WTC11 (cell line): ENCODE measurements at regions not wholly inside any gene's neighbourhood (a gene's known extent, or its start where the extent isn't known, plus 50 kb on each side); places are given as distances from the start of the nearest gene placed in this dataset.

Experiments
- ATAC-seq: fragments of 200-7000 bp; cut with Tn5 transposase; 2 replicates; pipeline ENCODE4 v1.10.0; 2021; ENCODE audit warnings: mild to moderate bottlenecking, moderate library complexity
- CTCF ChIA-PET: fragments of 300-600 bp; sonication (Branson Sonifier 250); formaldehyde crosslinking; loops from one replicate; lab custom pipeline; 2021; ENCODE audit warnings: antibody characterized with exemption; lab: Charles Lee
- POLR2A ChIA-PET: fragments of 350-600 bp; sonication (Branson Sonifier 250); formaldehyde crosslinking; loops from one replicate; lab custom pipeline; 2021; ENCODE audit warnings: antibody characterized with exemption; lab: Charles Lee
- DNase-seq: peaks from one replicate; pipeline ENCODE4 v3.0.0; 2021; ENCODE audit warnings: low spot score
- H3K27ac Mint-ChIP-seq: 2 replicates; pipeline ENCODE4 v1.8.0; 2021; ENCODE audit warnings: mixed read lengths
- H3K27me3 Mint-ChIP-seq: 2 replicates; pipeline ENCODE4 v1.8.0; 2021; ENCODE audit warnings: low read depth, mild to moderate bottlenecking, moderate library complexity, mixed read lengths
- H3K36me3 Mint-ChIP-seq: 2 replicates; pipeline ENCODE4 v1.8.0; 2021; ENCODE audit warnings: mixed read lengths
- H3K4me1 Mint-ChIP-seq: 2 replicates; pipeline ENCODE4 v1.8.0; 2022; ENCODE audit warnings: mixed read lengths
- H3K4me3 Mint-ChIP-seq: 2 replicates; pipeline ENCODE4 v1.8.0; 2021; ENCODE audit warnings: mild to moderate bottlenecking, moderate library complexity, mixed read lengths
- H3K9me3 Mint-ChIP-seq: 2 replicates; pipeline ENCODE4 v1.8.0; 2021; ENCODE audit warnings: mixed read lengths
- CREM ChIP-seq: sonication (generic); formaldehyde crosslinking; IDR thresholded peaks from 2 replicates; pipeline ENCODE4 v1.8.1; 2022; ENCODE audit warnings: mild to moderate bottlenecking, missing genetic modification reagents, moderate library complexity
- FOXK1 ChIP-seq: sonication (generic); formaldehyde crosslinking; IDR thresholded peaks from 2 replicates; pipeline ENCODE4 v1.8.0; 2022; ENCODE audit warnings: mild to moderate bottlenecking, moderate library complexity, missing genetic modification reagents
- FOXP1 ChIP-seq: sonication (generic); formaldehyde crosslinking; IDR thresholded peaks from 2 replicates; pipeline ENCODE4 v1.8.0; 2022; ENCODE audit warnings: missing genetic modification reagents, mild to moderate bottlenecking, moderate library complexity, borderline replicate concordance
- GABPB1 ChIP-seq: sonication (generic); formaldehyde crosslinking; IDR thresholded peaks from 2 replicates; pipeline ENCODE4 v1.8.1; 2023; ENCODE audit warnings: mild to moderate bottlenecking, missing genetic modification reagents
- IRF2 ChIP-seq: sonication (generic); formaldehyde crosslinking; IDR thresholded peaks from 2 replicates; pipeline ENCODE4 v1.8.0; 2022; ENCODE audit warnings: low read depth, missing genetic modification reagents, borderline replicate concordance
- JUN ChIP-seq: sonication (generic); formaldehyde crosslinking; IDR thresholded peaks from 2 replicates; pipeline ENCODE4 v1.8.0; 2023; ENCODE audit warnings: mild to moderate bottlenecking, missing genetic modification reagents
- KAT7 ChIP-seq: sonication (generic); formaldehyde crosslinking; IDR thresholded peaks from 2 replicates; pipeline ENCODE4 v1.8.1; 2023; ENCODE audit warnings: missing genetic modification reagents, mild to moderate bottlenecking, borderline replicate concordance
- NFYB ChIP-seq: sonication (generic); formaldehyde crosslinking; conservative IDR thresholded peaks from 2 replicates; pipeline ENCODE4 v1.8.0; 2022; ENCODE audit warnings: low read depth, missing genetic modification reagents
- NR2C2 ChIP-seq: sonication (generic); formaldehyde crosslinking; IDR thresholded peaks from 2 replicates; pipeline ENCODE4 v1.8.0; 2022; ENCODE audit warnings: mild to moderate bottlenecking, missing genetic modification reagents
- RELA ChIP-seq: sonication (generic); formaldehyde crosslinking; IDR thresholded peaks from 2 replicates; pipeline ENCODE4 v1.8.1; 2022; ENCODE audit warnings: missing genetic modification reagents, mild to moderate bottlenecking, borderline replicate concordance
- RORB ChIP-seq: fragments of 250-450 bp; sonication (Bioruptor Pico); IDR thresholded peaks from 2 replicates; pipeline ENCODE4 v1.9.0; 2021; ENCODE audit warnings: mild to moderate bottlenecking
- TCF7 ChIP-seq: sonication (generic); formaldehyde crosslinking; IDR thresholded peaks from 2 replicates; pipeline ENCODE4 v1.8.0; 2022; ENCODE audit warnings: mild to moderate bottlenecking, low read depth, missing genetic modification reagents, moderate library complexity
- TP53 ChIP-seq: sonication (generic); formaldehyde crosslinking; IDR thresholded peaks from 2 replicates; pipeline ENCODE4 v1.8.1; 2023; ENCODE audit warnings: mild to moderate bottlenecking, missing genetic modification reagents
- ZNF138 ChIP-seq: sonication (generic); formaldehyde crosslinking; conservative IDR thresholded peaks from 2 replicates; pipeline ENCODE4 v1.8.1; 2022; ENCODE audit warnings: mild to moderate bottlenecking, moderate library complexity, missing genetic modification reagents
- ZNF263 ChIP-seq: sonication (generic); formaldehyde crosslinking; IDR thresholded peaks from 2 replicates; pipeline ENCODE4 v1.8.1; 2022; ENCODE audit warnings: low read depth, mild to moderate bottlenecking, moderate library complexity, missing genetic modification reagents
- ZNF396 ChIP-seq: fragments of 250-450 bp; sonication (Bioruptor Pico); IDR thresholded peaks from 2 replicates; pipeline ENCODE4 v1.8.0; 2021; ENCODE audit warnings: mild to moderate bottlenecking, moderate library complexity, borderline replicate concordance
- TF ChIP-seq, protein P1 (sequence below): sonication (generic); formaldehyde crosslinking; IDR thresholded peaks from 2 replicates; pipeline ENCODE4 v1.8.0; 2023; ENCODE audit warnings: missing genetic modification reagents
- TF ChIP-seq, protein P2 (sequence below): sonication (generic); formaldehyde crosslinking; IDR thresholded peaks from 2 replicates; pipeline ENCODE4 v1.8.0; 2022; ENCODE audit warnings: mild to moderate bottlenecking, missing genetic modification reagents
- TF ChIP-seq, protein P3 (sequence below): sonication (generic); formaldehyde crosslinking; IDR thresholded peaks from 2 replicates; pipeline ENCODE4 v1.8.1; 2022; ENCODE audit warnings: low read depth, mild to moderate bottlenecking, moderate library complexity, missing genetic modification reagents, borderline replicate concordance
- TF ChIP-seq, protein P4 (sequence below): fragments of 250-450 bp; sonication (Bioruptor Pico); conservative IDR thresholded peaks from 2 replicates; pipeline ENCODE4 v1.9.0; 2021; ENCODE audit warnings: mild to moderate bottlenecking
- TF ChIP-seq, protein P5 (sequence below): sonication (generic); formaldehyde crosslinking; IDR thresholded peaks from 2 replicates; pipeline ENCODE4 v1.8.1; 2023; ENCODE audit warnings: mild to moderate bottlenecking, missing genetic modification reagents, moderate library complexity
- TF ChIP-seq, protein P6 (sequence below): sonication (generic); formaldehyde crosslinking; IDR thresholded peaks from 2 replicates; pipeline ENCODE4 v1.8.0; 2022; ENCODE audit warnings: mild to moderate bottlenecking, missing genetic modification reagents
- TF ChIP-seq, protein P7 (sequence below): sonication (generic); formaldehyde crosslinking; conservative IDR thresholded peaks from 2 replicates; pipeline ENCODE4 v1.8.1; 2022; ENCODE audit warnings: mild to moderate bottlenecking, missing genetic modification reagents
- TF ChIP-seq, protein P8 (sequence below): fragments of 250-450 bp; sonication (Bioruptor Pico); IDR thresholded peaks from 2 replicates; pipeline ENCODE4 v2.1.2; 2022; ENCODE audit warnings: mild to moderate bottlenecking, moderate library complexity

DNA sequence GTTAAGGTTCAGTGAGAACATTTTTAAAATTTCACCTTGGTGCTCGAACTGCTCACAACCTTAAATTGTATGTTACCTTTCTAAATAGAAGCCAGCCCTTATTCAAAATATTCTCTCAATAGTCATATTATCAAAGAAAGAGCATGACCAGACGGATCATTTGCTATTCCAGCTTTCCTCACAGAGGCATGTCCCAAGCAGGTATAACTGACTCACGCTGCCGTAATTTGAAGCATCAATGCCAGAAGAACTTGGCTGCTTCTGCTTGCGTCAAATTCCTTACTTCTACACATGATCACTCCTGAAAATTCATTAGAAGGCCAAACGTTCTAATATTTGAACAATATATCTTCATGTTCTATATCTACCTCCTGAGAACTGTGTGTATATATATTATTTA, 69.5 kb upstream of the VGLL4 start (continued):
- TF ChIP-seq IRF2 (CRISPR knock-in tag) (no peak), KAT7 (CRISPR knock-in tag) (no peak), NR2C2 (CRISPR knock-in tag) (no peak), RORB (no peak), FOXP1 (no peak)
- TF ChIP-seq, protein P1, sequence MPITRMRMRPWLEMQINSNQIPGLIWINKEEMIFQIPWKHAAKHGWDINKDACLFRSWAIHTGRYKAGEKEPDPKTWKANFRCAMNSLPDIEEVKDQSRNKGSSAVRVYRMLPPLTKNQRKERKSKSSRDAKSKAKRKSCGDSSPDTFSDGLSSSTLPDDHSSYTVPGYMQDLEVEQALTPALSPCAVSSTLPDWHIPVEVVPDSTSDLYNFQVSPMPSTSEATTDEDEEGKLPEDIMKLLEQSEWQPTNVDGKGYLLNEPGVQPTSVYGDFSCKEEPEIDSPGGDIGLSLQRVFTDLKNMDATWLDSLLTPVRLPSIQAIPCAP (CRISPR knock-in tag) = no peak
- TF ChIP-seq, all 79 proteins: peak for 0

DNA sequence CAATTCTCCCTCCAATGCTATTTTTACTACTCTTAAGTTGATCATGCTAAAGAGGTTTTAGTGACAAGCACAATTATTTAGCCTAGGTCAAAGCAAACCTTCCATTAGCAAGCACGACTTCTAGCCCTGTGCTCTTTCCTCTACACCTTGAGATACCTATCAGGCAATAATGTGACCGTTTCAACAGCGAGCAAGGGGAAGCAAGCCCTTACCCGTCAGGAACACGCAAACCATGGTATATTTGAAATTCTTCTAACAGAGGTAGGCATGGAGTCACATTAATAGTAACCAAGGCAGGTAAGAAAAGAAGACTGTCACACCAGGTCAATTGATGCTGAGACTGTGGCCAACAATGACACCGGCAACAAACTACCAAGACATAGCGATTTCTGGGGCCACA, 68.9 kb upstream of the VGLL4 start:
- TF ChIP-seq, protein P2, sequence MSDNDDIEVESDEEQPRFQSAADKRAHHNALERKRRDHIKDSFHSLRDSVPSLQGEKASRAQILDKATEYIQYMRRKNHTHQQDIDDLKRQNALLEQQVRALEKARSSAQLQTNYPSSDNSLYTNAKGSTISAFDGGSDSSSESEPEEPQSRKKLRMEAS (CRISPR knock-in tag) = no peak
- TF ChIP-seq ZNF396 (CRISPR knock-in tag) (no peak), CREM (CRISPR knock-in tag) (no peak), FOXP1 (no peak), TCF7 (CRISPR knock-in tag) (no peak), JUN (CRISPR knock-in tag) (no peak), ZNF263 (no peak)
- TF ChIP-seq, protein P3, sequence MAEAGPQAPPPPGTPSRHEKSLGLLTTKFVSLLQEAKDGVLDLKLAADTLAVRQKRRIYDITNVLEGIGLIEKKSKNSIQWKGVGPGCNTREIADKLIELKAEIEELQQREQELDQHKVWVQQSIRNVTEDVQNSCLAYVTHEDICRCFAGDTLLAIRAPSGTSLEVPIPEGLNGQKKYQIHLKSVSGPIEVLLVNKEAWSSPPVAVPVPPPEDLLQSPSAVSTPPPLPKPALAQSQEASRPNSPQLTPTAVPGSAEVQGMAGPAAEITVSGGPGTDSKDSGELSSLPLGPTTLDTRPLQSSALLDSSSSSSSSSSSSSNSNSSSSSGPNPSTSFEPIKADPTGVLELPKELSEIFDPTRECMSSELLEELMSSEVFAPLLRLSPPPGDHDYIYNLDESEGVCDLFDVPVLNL (CRISPR knock-in tag) = no peak
- TF ChIP-seq, protein P4, sequence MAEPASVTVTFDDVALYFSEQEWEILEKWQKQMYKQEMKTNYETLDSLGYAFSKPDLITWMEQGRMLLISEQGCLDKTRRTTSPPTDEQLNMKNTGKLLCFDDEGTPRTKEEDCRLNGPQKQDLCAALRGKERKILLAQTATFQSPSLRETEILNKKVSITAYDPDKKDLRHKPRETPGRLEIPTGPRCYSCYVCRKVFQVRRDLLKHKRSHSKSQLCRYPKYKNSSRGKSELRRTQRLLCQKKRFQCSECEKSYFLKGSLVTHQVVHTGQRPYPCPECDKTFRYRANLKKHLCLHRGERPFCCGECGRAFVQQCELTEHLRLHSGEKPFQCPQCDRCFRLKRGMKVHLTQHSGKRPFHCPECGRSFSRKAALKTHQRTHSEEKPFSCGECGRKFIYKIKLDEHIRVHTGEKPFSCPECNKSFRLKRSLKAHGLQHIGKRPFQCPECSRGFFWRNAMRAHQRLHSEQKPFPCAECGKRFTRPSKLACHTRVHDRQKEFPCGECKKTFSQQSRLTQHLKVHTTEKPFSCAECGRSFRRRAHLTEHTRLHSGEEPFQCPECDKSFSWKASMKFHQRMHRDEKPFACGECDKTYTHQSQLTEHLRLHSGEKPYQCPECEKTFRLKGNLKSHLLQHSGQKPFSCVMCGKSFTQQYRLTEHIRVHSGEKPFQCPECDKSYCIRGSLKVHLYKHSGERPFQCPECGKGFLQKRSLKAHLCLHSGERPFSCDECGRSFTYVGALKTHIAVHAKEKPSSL (CRISPR knock-in tag) = no peak
- TF ChIP-seq, protein P5, sequence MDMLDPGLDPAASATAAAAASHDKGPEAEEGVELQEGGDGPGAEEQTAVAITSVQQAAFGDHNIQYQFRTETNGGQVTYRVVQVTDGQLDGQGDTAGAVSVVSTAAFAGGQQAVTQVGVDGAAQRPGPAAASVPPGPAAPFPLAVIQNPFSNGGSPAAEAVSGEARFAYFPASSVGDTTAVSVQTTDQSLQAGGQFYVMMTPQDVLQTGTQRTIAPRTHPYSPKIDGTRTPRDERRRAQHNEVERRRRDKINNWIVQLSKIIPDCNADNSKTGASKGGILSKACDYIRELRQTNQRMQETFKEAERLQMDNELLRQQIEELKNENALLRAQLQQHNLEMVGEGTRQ (CRISPR knock-in tag) = no peak
- ATAC-seq = no peak
- Mint-ChIP-seq H3K4me3 (no peak overlapping the region), H3K27me3 (no peaks in the 10 kb centered on the region), H3K9me3 (peaks cover 13% of the 10 kb centered on the region), H3K36me3 (peaks cover 18% of the 10 kb centered on the region), H3K27ac (no peak overlapping the region), H3K4me1 (peaks cover 14% of the 10 kb centered on the region)
- ChIA-PET CTCF (no interaction called here), POLR2A (no interaction called here)
- no peak for DNase-seq

DNA sequence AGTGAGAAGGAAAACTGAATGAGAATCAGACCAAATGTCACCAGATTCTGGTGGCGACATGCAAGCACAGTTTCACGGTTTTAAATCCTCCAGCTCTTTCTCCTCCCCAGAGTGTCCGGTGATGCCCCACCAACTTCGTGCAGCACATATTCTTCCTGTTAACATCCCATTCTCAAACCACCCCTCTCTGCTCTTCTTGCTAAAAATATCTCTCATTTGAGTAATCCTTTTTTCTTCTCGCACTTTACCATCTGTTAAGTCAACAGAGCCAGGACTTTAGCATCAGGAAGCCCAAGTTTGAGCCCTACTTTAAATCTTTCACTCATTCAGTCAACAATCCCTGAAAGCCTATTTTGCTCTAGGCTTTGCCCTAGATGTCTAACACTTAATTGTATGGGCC, 68.2 kb upstream of the VGLL4 start:
- POLR2A ChIA-PET = no interaction called here
- CTCF ChIA-PET = no interaction called here
- no peak for ATAC-seq
- Mint-ChIP-seq H3K27ac (no peak overlapping the region), H3K9me3 (peaks cover 13% of the 10 kb centered on the region), H3K36me3 (peaks cover 18% of the 10 kb centered on the region), H3K4me1 (peaks cover 7% of the 10 kb centered on the region), H3K27me3 (no peaks in the 10 kb centered on the region), H3K4me3 (no peak overlapping the region)
- DNase-seq = no peak
- TF ChIP-seq GABPB1 (CRISPR knock-in tag) = no peak
- TF ChIP-seq, protein P6, sequence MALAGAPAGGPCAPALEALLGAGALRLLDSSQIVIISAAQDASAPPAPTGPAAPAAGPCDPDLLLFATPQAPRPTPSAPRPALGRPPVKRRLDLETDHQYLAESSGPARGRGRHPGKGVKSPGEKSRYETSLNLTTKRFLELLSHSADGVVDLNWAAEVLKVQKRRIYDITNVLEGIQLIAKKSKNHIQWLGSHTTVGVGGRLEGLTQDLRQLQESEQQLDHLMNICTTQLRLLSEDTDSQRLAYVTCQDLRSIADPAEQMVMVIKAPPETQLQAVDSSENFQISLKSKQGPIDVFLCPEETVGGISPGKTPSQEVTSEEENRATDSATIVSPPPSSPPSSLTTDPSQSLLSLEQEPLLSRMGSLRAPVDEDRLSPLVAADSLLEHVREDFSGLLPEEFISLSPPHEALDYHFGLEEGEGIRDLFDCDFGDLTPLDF (CRISPR knock-in tag) = no peak
- no peak for TF ChIP-seq RELA (CRISPR knock-in tag)
- no peak for TF ChIP-seq ZNF138 (CRISPR knock-in tag)
- TF ChIP-seq NFYB (CRISPR knock-in tag) = no peak
- TF ChIP-seq TP53 (CRISPR knock-in tag) = no peak
- no peak for TF ChIP-seq CREM (CRISPR knock-in tag)
- TF ChIP-seq, protein P5 (CRISPR knock-in tag) = no peak
- TF ChIP-seq, protein P7, sequence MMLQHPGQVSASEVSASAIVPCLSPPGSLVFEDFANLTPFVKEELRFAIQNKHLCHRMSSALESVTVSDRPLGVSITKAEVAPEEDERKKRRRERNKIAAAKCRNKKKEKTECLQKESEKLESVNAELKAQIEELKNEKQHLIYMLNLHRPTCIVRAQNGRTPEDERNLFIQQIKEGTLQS (CRISPR knock-in tag) = no peak
- TF ChIP-seq, protein P8, sequence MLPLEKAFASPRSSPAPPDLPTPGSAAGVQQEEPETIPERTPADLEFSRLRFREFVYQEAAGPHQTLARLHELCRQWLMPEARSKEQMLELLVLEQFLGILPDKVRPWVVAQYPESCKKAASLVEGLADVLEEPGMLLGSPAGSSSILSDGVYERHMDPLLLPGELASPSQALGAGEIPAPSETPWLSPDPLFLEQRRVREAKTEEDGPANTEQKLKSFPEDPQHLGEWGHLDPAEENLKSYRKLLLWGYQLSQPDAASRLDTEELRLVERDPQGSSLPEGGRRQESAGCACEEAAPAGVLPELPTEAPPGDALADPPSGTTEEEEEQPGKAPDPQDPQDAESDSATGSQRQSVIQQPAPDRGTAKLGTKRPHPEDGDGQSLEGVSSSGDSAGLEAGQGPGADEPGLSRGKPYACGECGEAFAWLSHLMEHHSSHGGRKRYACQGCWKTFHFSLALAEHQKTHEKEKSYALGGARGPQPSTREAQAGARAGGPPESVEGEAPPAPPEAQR (CRISPR knock-in tag) = no peak
- TF ChIP-seq FOXK1 = no peak
